ENCODE measurements at regions not wholly inside any gene's neighbourhood (a gene's known extent, or its start where the extent isn't known, plus 50 kb on each side); places are given as distances from the start of the nearest gene placed in this dataset.
"Not testable (repeated sequence)": the region's sequence is repeated elsewhere in the genome, so short reads cannot be mapped to it uniquely, and the experiment has no call there.

GRCh38 chr5:120344181-120344580 lies 119.9 kb upstream of the PRR16 start:
- intact Hi-C loops (cut with DNase I): no loop called here
- Histone ChIP-seq H3K4me1 (no peaks in the 10 kb centered on the region), H3K36me3 (no peaks in the 10 kb centered on the region), H3K27ac (no peak overlapping the region), H3K27me3 (no peaks in the 10 kb centered on the region), H3K9ac (ENCODE audit: low read depth in 2 of 2, low read length in 2 of 2) (no peak overlapping the region), H3K9me3 (no peaks in the 10 kb centered on the region), H3K4me3 (no peak overlapping the region)
- no peak for DNase-seq
- TF ChIP-seq CTCF (IDR thresholded peaks at IDR 0.05): no peak

- H3K4me1 ChIP-seq: no peaks in the 10 kb centered on the region
- H3K9ac ChIP-seq (ENCODE audit: low read depth in 2 of 2, low read length in 2 of 2): no peak overlapping the region
- no peaks in the 10 kb centered on the region for H3K9me3 ChIP-seq
- no peak overlapping the region for H3K27ac ChIP-seq
- no peak for TF ChIP-seq CTCF (IDR thresholded peaks at IDR 0.05)
- no peaks in the 10 kb centered on the region for H3K36me3 ChIP-seq
- DNase-seq: no peak
- no peak overlapping the region for H3K4me3 ChIP-seq
- intact Hi-C loops (cut with DNase I): no loop called here
- no peaks in the 10 kb centered on the region for H3K27me3 ChIP-seq
These were observed 118.2 kb upstream of the PRR16 start for GRCh38 chr5:120345947-120346346.

DNA sequence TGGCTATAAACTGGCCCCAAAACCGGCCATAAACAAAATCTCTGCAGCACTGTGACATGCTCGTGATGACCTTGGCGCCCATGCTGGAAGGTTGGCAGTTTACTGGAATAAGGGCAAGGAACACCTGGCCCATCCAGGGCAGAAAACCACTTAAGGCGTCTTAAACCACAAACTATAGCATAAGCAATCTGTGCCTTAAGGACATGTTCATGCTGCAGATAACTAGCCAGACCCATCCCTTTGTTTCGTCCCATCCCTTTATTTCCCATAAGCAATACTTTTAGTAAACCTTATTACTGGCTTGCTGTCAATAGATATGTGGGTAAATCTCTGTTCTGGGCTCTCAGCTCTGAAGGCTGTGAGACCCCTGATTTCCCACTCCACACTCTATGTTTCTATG lies 113.0 kb upstream of the PRR16 start:
- H3K27ac ChIP-seq; intact Hi-C loops (cut with DNase I): not testable (repeated sequence)

GRCh38 chr5:120354126-120354525 lies 110.0 kb upstream of the PRR16 start:
- H3K9ac ChIP-seq (ENCODE audit: low read depth in 2 of 2, low read length in 2 of 2): no peak overlapping the region
- no peak overlapping the region for H3K27ac ChIP-seq
- H3K4me1 ChIP-seq: no peaks in the 10 kb centered on the region
- H3K36me3 ChIP-seq: no peaks in the 10 kb centered on the region
- no peak for TF ChIP-seq CTCF (IDR thresholded peaks at IDR 0.05)
- H3K4me3 ChIP-seq: no peak overlapping the region
- DNase-seq: no peak
- H3K9me3 ChIP-seq: no peaks in the 10 kb centered on the region
- intact Hi-C loops (cut with DNase I): no loop called here
- H3K27me3 ChIP-seq: no peaks in the 10 kb centered on the region

More for the DNA sequence above, 113.0 kb upstream of the PRR16 start:
- not testable (repeated sequence) for H3K36me3 ChIP-seq; H3K9ac ChIP-seq (ENCODE audit: low read depth in 2 of 2, low read length in 2 of 2); H3K4me3 ChIP-seq; DNase-seq; H3K27me3 ChIP-seq; H3K4me1 ChIP-seq; H3K9me3 ChIP-seq

- H3K27ac ChIP-seq: no peak overlapping the region
- H3K36me3 ChIP-seq: no peaks in the 10 kb centered on the region
- no peak overlapping the region for H3K9ac ChIP-seq (ENCODE audit: low read depth in 2 of 2, low read length in 2 of 2)
- DNase-seq: no peak
- H3K27me3 ChIP-seq: no peaks in the 10 kb centered on the region
- H3K9me3 ChIP-seq: no peaks in the 10 kb centered on the region
- no peaks in the 10 kb centered on the region for H3K4me1 ChIP-seq
- intact Hi-C loops (cut with DNase I): no loop called here
- no peak for TF ChIP-seq CTCF (IDR thresholded peaks at IDR 0.05)
- no peak overlapping the region for H3K4me3 ChIP-seq
These were observed 105.2 kb upstream of the PRR16 start for GRCh38 chr5:120358949-120359348.

DNA sequence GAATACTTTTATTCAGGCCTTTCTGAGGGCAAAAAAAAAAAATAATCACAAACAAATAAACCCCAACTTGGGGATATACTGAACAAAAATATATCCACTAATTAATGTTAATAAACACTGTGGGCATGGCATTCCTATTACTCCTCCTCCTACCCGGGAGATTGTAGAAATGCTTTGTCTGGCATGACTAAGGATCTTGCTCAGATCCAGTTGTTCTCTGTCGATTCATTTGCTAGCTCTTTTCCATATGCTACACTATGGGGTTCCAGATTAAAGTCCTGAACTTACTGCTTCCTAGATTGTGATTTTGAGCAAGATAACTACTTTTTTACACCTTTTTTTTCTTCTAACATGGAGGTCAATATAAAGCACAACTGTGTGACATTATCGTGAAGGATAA lies 102.2 kb upstream of the PRR16 start:
- no peaks in the 10 kb centered on the region for H3K4me1 ChIP-seq
- no peak for TF ChIP-seq CTCF (IDR thresholded peaks at IDR 0.05)
- no peak overlapping the region for H3K9ac ChIP-seq (ENCODE audit: low read depth in 2 of 2, low read length in 2 of 2)
- intact Hi-C loops (cut with DNase I): no loop called here
- H3K9me3 ChIP-seq: no peaks in the 10 kb centered on the region
- H3K36me3 ChIP-seq: no peaks in the 10 kb centered on the region
- H3K27ac ChIP-seq: no peak overlapping the region
- no peaks in the 10 kb centered on the region for H3K27me3 ChIP-seq
- no peak for DNase-seq
- no peak overlapping the region for H3K4me3 ChIP-seq

All from colonic mucosa (tissue), 4 donors.